GM18499 (cell line): ENCODE measurements at regions not wholly inside any gene's neighbourhood (a gene's known extent, or its start where the extent isn't known, plus 50 kb on each side); places are given as distances from the start of the nearest gene placed in this dataset.

Experiments used
- ATAC-seq: cut with Tn5 transposase; IDR thresholded peaks from one replicate; pipeline ENCODE4 v1.9.1; 2021; ENCODE audit warnings: moderate number of reproducible peaks; ENCODE audit not compliant: insufficient read depth, unreplicated experiment

GRCh38 chr12:98113548-98113947, 401.8 kb upstream of the TMPO start:
- no peak for ATAC-seq

GRCh38 chr12:98121963-98122362, 393.4 kb upstream of the TMPO start:
- no peak for ATAC-seq

- ATAC-seq, result no peak
Measured at GRCh38 chr12:98123021-98123461, 392.3 kb upstream of the TMPO start.

GRCh38 chr12:98126637-98127335, 388.6 kb upstream of the TMPO start:
- no peak for ATAC-seq

- no peak for ATAC-seq
Measured at GRCh38 chr12:98127336-98127679, 388.1 kb upstream of the TMPO start.

GRCh38 chr12:98127854-98128253, 387.5 kb upstream of the TMPO start:
- ATAC-seq, result no peak

- ATAC-seq, result no peak
Measured at GRCh38 chr12:98136544-98136943, 378.8 kb upstream of the TMPO start.

GRCh38 chr12:98137278-98137677, 378.1 kb upstream of the TMPO start:
- no peak for ATAC-seq

GRCh38 chr12:98144953-98145352, 370.4 kb upstream of the TMPO start:
- ATAC-seq, result no peak

- ATAC-seq, result no peak
Measured at GRCh38 chr12:98146043-98146442, 369.3 kb upstream of the TMPO start.

GRCh38 chr12:98146487-98146886, 368.9 kb upstream of the TMPO start:
- no peak for ATAC-seq

GRCh38 chr12:98149270-98149669, 366.1 kb upstream of the TMPO start:
- ATAC-seq, result peak; percentile 73

- no peak for ATAC-seq
Measured at GRCh38 chr12:98149691-98150210, 365.6 kb upstream of the TMPO start.

- ATAC-seq, result no peak
Measured at GRCh38 chr12:98151105-98151590, 364.2 kb upstream of the TMPO start.

GRCh38 chr12:98151984-98152383, 363.4 kb upstream of the TMPO start:
- no peak for ATAC-seq

GRCh38 chr12:98154850-98155249, 360.5 kb upstream of the TMPO start:
- ATAC-seq, result no peak

GRCh38 chr12:98156697-98157096, 358.7 kb upstream of the TMPO start:
- no peak for ATAC-seq

GRCh38 chr12:98162906-98163678, 352.3 kb upstream of the TMPO start:
- ATAC-seq, result no peak

- no peak for ATAC-seq
Measured at GRCh38 chr12:98172304-98172703, 343.1 kb upstream of the TMPO start.

- ATAC-seq, result no peak
Measured at GRCh38 chr12:98172801-98173200, 342.6 kb upstream of the TMPO start.

- no peak for ATAC-seq
Measured at GRCh38 chr12:98173773-98174427, 341.5 kb upstream of the TMPO start.
